Heart left ventricle (tissue), 16 donors: ENCODE measurements at regions not wholly inside any gene's neighbourhood (a gene's known extent, or its start where the extent isn't known, plus 50 kb on each side); places are given as distances from the start of the nearest gene placed in this dataset.
A peak's percentile ranks its signal among the peaks of the same experiment; 100 is the strongest.

Experiments
- ATAC-seq, 4 donors: fragments of 200-7000 bp; cut with Tn5 transposase; one replicate each; pipeline ENCODE4 v1.9.1; 2020 to 2022; ENCODE audit warnings: moderate library complexity in 4 of 4, mild to moderate bottlenecking in 3 of 4, moderate number of reproducible peaks in 1 of 4
- DNase-seq, 5 donors: peaks; one replicate each; pipeline ENCODE4 v3.0.0-alpha.2; 2020
- H3K27ac ChIP-seq, 12 donors: fragments of 200-600 bp; sonication (generic) in 4 of 12; one replicate each; pipeline versions ENCODE4 v1.5.0 to v1.8.0; 2016 to 2022; ENCODE audit warnings: mild to moderate bottlenecking in 2 of 12
- H3K27me3 ChIP-seq, 9 donors: fragments of 200-600 bp; sonication (generic) in 2 of 9; one replicate each; pipeline versions ENCODE4 v1.5.1 to v1.8.0; 2016 to 2022; ENCODE audit warnings: mild to moderate bottlenecking in 3 of 9
- H3K36me3 ChIP-seq, 9 donors: fragments of 200-600 bp; sonication (generic) in 2 of 9; one replicate each; pipeline versions ENCODE4 v1.5.0 to v1.8.0; 2018 to 2022; ENCODE audit warnings: mild to moderate bottlenecking in 2 of 9
- H3K4me1 ChIP-seq, 12 donors: fragments of 200-600 bp; sonication (generic) in 4 of 12; one replicate each; pipeline versions ENCODE4 v1.5.0 to v1.8.0; 2016 to 2022; ENCODE audit warnings: mild to moderate bottlenecking in 3 of 12
- H3K4me3 ChIP-seq, 12 donors: fragments of 200-600 bp; sonication (generic) in 4 of 12; one replicate each; pipeline versions ENCODE4 v1.5.0 to v1.8.0; 2017 to 2022; ENCODE audit warnings: mild to moderate bottlenecking in 9 of 12, moderate library complexity in 4 of 12
- H3K9me3 ChIP-seq, 12 donors: fragments of 200-600 bp; sonication (generic) in 4 of 12; one replicate each; pipeline versions ENCODE4 v1.5.0 to v1.8.0; 2016 to 2022; ENCODE audit warnings: mild to moderate bottlenecking in 1 of 12
- CTCF ChIP-seq, 12 donors: fragments of 200-600 bp; sonication (generic) in 4 of 12; IDR thresholded peaks; one replicate each; pipeline versions ENCODE4 v1.5.0 to v1.8.0; 2018 to 2022; ENCODE audit warnings: antibody characterized with exemption in 12 of 12, mild to moderate bottlenecking in 5 of 12
- POLR2A ChIP-seq, 2 donors: fragments of 450-650 bp; IDR thresholded peaks; one replicate each; pipeline ENCODE4 v1.6.1; 2017; ENCODE audit warnings: antibody characterized with exemption in 2 of 2, mild to moderate bottlenecking in 2 of 2, moderate library complexity in 2 of 2
- whole genome bisulfite sequencing, 4 donors: extraction: QIAGEN DNeasy Blood & Tissue Kit in 2 of 4; methylation state at CpG; one replicate each; pipeline versions ENCODE4 v1.1.5 to v1.1.7; 2013 to 2018; 5-methylcytosine and 5-hydroxymethylcytosine counted together
- intact Hi-C, 10 donors: fragments of 100-400 bp; cut with DNase I; formaldehyde crosslinking; loops; one replicate each; pipeline versions ENCODE4 v1.11.1 to v1.14.2; 2022
- donor health status: ischemic (EF 13 %, LVEDD 7.1; RV severe dilation, severe dysfunction).
- donor health status: healthy with polysubstance abuse.
- donor health status: DM: no; HTN: yes; CAD: no.
- donor health status: DM: no; HTN: no; CAD: no.
- donor health status: ischemic (EF 25% LVEDD 6.9; RV normal size, moderate dysfunction).
- donor health status: ischemic (EF 25% LVEDD 5.7; RV mildly dilated, moderate dysfunction).
- donor health status: healthy.
- donor health status: DM: yes; HTN: yes; CAD: no.
- donor health status: ischemic (EF 35%, LVEDD 5.7; RV mildly dilated, moderate dysfunction).
- donor health status: nonischemic (EF 11% LVEDD 7.7; RV severe dilation, severe dysfunction).
- donor health status: DM: yes; HTN: yes; CAD: no.
- donor health status: PGD.
- donor health status: ischemic (EF 29% LVEDD 5.4; RV normal size, mild dysfunction).
- donor health status: nonischemic (EF 23%, LVEDD 6.1; RV moderate dilation, normal function).

GRCh38 chr12:70994217-70994788 is 73.8 kb upstream of the PTPRR start:
- 66 to 81% (median 68%) methylated on average over 5 of the region's 5 CpGs for WGBS, 4 donors
- H3K36me3 ChIP-seq: no peaks in the 10 kb centered on the region
- DNase-seq (no peak), ATAC-seq (peak; percentile 70 to 94 (median 85))
- peak overlapping the region in 9 of 12 donors; percentile 24 to 61 (median 49) for H3K27ac ChIP-seq
- H3K27me3 ChIP-seq: no peaks in the 10 kb centered on the region
- intact Hi-C loops: no loop called here
- H3K4me3 ChIP-seq: no peak overlapping the region
- H3K4me1 ChIP-seq: peaks cover 0 to 8% (median 0%) of the 10 kb centered on the region in 12 donors
- no peaks in the 10 kb centered on the region for H3K9me3 ChIP-seq
- TF ChIP-seq POLR2A (IDR thresholded peaks at IDR 0.05) (no peak), CTCF (IDR thresholded peaks at IDR 0.05) (no peak)

- ATAC-seq (no peak), DNase-seq (no peak)
- Histone ChIP-seq H3K4me3 (no peak overlapping the region), H3K4me1 (peaks cover 0 to 2% (median 0%) of the 10 kb centered on the region in 12 donors), H3K36me3 (no peaks in the 10 kb centered on the region), H3K9me3 (no peaks in the 10 kb centered on the region), H3K27ac (no peak overlapping the region), H3K27me3 (no peaks in the 10 kb centered on the region)
- intact Hi-C loops: no loop called here
- no peak for TF ChIP-seq POLR2A (IDR thresholded peaks at IDR 0.05)
- no peak for TF ChIP-seq CTCF (IDR thresholded peaks at IDR 0.05)
- 64 to 80% (median 72%) methylated on average over 2 of the region's 2 CpGs for WGBS, 4 donors
Measured at GRCh38 chr12:70989232-70989631, 68.7 kb upstream of the PTPRR start.

GRCh38 chr12:70985850-70986249 is 65.3 kb upstream of the PTPRR start:
- no peak for ATAC-seq
- H3K27me3 ChIP-seq: no peaks in the 10 kb centered on the region
- no peak for DNase-seq
- H3K9me3 ChIP-seq: no peaks in the 10 kb centered on the region
- H3K27ac ChIP-seq: no peak overlapping the region
- intact Hi-C loops: loop anchor here in 1 of 10 donors (2.0 kb wide), 1 partner anchor 29 kb away; no protein-coding TSS in a partner anchor
- no peaks in the 10 kb centered on the region for H3K36me3 ChIP-seq
- TF ChIP-seq POLR2A (IDR thresholded peaks at IDR 0.05): no peak
- no peak overlapping the region for H3K4me3 ChIP-seq
- 59 to 72% (median 67%) methylated on average over 1 of the region's 1 CpG for WGBS, 4 donors
- no peaks in the 10 kb centered on the region for H3K4me1 ChIP-seq

GRCh38 chr12:70983692-70984091 is 63.2 kb upstream of the PTPRR start:
- 66 to 70% (median 69%) methylated on average over 4 of the region's 4 CpGs for WGBS, 4 donors
- Histone ChIP-seq H3K27me3 (no peaks in the 10 kb centered on the region), H3K4me1 (no peaks in the 10 kb centered on the region), H3K4me3 (no peak overlapping the region), H3K27ac (no peak overlapping the region), H3K9me3 (no peaks in the 10 kb centered on the region), H3K36me3 (no peaks in the 10 kb centered on the region)
- TF ChIP-seq CTCF (IDR thresholded peaks at IDR 0.05) (no peak), POLR2A (IDR thresholded peaks at IDR 0.05) (no peak)
- no peak for ATAC-seq
- intact Hi-C loops: no loop called here
- DNase-seq: no peak

- WGBS, 4 donors: 38 to 50% (median 43%) methylated on average over 2 of the region's 2 CpGs
- no peaks in the 10 kb centered on the region for H3K36me3 ChIP-seq
- ATAC-seq (no peak), DNase-seq (no peak)
- no peaks in the 10 kb centered on the region for H3K27me3 ChIP-seq
- H3K4me3 ChIP-seq: no peak overlapping the region
- no peak for TF ChIP-seq CTCF (IDR thresholded peaks at IDR 0.05)
- TF ChIP-seq POLR2A (IDR thresholded peaks at IDR 0.05): no peak
- intact Hi-C loops: no loop called here
- H3K9me3 ChIP-seq: no peaks in the 10 kb centered on the region
- H3K4me1 ChIP-seq: no peaks in the 10 kb centered on the region
- H3K27ac ChIP-seq: peak overlapping the region in 2 of 12 donors; percentile 14 to 18
Measured at GRCh38 chr12:70982991-70983390, 62.5 kb upstream of the PTPRR start.
